Esophagus muscularis mucosa (tissue), 3 donors: ENCODE measurements at regions not wholly inside any gene's neighbourhood (a gene's known extent, or its start where the extent isn't known, plus 50 kb on each side); places are given as distances from the start of the nearest gene placed in this dataset.
"Not testable (repeated sequence)": the region's sequence is repeated elsewhere in the genome, so short reads cannot be mapped to it uniquely, and the experiment has no call there.

Source experiments
- POLR2A ChIP-seq: fragments of 450-650 bp; IDR thresholded peaks from one replicate; pipeline ENCODE4 v1.6.1; 2017; ENCODE audit warnings: antibody characterized with exemption, moderate library complexity, mild to moderate bottlenecking, low read depth
- TF ChIP-seq, protein P1 (sequence below), 3 experiments: fragments of 200-600 bp in 2 of 3; fragments of 450-650 bp in 1 of 3; sonication (generic) in 2 of 3; IDR thresholded peaks; one replicate each; pipeline ENCODE4 v1.5.1; 2017 to 2019; ENCODE audit warnings: antibody characterized with exemption in 3 of 3, mild to moderate bottlenecking in 2 of 3, moderate library complexity in 1 of 3

DNA sequence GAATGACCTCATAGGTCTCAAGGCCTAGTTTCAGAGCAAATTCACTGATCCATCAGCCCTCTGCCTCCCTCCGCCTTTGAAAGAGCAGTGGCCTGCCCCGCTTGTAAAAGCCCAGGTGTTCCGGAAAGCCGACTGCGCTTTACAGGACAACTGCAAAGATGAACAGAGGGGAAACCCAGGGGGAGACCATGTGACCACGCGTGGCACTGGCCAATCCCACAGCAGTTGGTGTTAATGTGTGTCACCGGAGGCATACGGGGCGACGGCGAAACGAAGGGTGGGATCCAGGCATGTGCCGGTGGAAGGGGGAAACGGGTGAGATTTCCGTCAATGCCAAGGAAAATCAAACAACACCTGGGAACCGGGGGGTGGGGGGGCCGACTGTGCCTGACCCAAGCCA lies 684.4 kb upstream of the TPTE start:
- TF ChIP-seq POLR2A: not testable (repeated sequence)
- TF ChIP-seq, protein P1, sequence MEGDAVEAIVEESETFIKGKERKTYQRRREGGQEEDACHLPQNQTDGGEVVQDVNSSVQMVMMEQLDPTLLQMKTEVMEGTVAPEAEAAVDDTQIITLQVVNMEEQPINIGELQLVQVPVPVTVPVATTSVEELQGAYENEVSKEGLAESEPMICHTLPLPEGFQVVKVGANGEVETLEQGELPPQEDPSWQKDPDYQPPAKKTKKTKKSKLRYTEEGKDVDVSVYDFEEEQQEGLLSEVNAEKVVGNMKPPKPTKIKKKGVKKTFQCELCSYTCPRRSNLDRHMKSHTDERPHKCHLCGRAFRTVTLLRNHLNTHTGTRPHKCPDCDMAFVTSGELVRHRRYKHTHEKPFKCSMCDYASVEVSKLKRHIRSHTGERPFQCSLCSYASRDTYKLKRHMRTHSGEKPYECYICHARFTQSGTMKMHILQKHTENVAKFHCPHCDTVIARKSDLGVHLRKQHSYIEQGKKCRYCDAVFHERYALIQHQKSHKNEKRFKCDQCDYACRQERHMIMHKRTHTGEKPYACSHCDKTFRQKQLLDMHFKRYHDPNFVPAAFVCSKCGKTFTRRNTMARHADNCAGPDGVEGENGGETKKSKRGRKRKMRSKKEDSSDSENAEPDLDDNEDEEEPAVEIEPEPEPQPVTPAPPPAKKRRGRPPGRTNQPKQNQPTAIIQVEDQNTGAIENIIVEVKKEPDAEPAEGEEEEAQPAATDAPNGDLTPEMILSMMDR (IDR thresholded peaks at IDR 0.05): not testable (repeated sequence)
